ENCODE measurements at regions not wholly inside any gene's neighbourhood (a gene's known extent, or its start where the extent isn't known, plus 50 kb on each side); places are given as distances from the start of the nearest gene placed in this dataset.

DNA sequence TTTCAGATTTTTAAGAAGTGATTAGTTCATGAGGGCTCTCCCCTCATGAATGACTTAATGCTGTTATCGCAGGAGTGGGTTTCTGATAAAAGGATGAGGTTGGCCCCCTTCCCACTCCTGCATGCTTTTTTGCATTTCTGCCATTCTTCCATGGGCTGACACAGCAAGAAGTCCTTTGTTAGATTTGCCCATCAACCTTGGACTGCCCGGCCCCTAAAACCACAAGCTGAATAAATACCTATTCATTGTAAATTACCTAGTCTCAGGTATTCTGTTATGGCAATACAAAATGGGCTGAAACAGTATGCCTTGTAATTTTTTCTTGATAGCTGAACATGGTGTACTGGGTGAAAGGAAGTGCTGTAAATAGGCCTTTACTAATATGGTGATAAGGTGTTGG is 72.7 kb upstream of the DPH5 start:
- TF ChIP-seq, protein P1, sequence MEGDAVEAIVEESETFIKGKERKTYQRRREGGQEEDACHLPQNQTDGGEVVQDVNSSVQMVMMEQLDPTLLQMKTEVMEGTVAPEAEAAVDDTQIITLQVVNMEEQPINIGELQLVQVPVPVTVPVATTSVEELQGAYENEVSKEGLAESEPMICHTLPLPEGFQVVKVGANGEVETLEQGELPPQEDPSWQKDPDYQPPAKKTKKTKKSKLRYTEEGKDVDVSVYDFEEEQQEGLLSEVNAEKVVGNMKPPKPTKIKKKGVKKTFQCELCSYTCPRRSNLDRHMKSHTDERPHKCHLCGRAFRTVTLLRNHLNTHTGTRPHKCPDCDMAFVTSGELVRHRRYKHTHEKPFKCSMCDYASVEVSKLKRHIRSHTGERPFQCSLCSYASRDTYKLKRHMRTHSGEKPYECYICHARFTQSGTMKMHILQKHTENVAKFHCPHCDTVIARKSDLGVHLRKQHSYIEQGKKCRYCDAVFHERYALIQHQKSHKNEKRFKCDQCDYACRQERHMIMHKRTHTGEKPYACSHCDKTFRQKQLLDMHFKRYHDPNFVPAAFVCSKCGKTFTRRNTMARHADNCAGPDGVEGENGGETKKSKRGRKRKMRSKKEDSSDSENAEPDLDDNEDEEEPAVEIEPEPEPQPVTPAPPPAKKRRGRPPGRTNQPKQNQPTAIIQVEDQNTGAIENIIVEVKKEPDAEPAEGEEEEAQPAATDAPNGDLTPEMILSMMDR (IDR thresholded peaks at IDR 0.05), result no peak
- TF ChIP-seq POLR2AphosphoS5 (IDR thresholded peaks at IDR 0.05) (no peak), POLR2A (IDR thresholded peaks at IDR 0.05) (no peak), EP300 (IDR thresholded peaks at IDR 0.05) (no peak)

All from sigmoid colon (tissue), 4 donors.